ENCODE measurements at regions not wholly inside any gene's neighbourhood (a gene's known extent, or its start where the extent isn't known, plus 50 kb on each side); places are given as distances from the start of the nearest gene placed in this dataset.

DNA sequence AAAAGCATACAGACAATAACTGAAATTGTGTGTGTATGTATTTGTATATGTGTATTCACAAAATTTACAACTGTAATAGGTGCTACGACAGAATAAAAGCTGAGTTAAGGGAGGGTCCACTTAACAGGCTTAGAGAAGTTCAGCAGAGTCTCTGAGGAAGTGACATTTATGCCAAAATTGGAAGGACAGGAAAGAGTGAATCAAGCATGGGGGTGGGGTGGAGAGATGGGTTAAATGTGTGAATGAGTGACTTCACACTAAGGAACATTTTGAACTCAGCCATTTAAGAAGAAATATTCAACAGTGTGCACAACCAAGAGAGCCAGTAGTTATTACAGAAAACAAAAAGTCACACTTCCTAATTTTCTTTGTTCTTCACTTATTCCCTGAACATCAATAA, 53.8 kb upstream of the RGS1 start:
- DNase-seq (ENCODE audit: low read depth in 1 of 2, low spot score in 1 of 2) = no peak

DNA sequence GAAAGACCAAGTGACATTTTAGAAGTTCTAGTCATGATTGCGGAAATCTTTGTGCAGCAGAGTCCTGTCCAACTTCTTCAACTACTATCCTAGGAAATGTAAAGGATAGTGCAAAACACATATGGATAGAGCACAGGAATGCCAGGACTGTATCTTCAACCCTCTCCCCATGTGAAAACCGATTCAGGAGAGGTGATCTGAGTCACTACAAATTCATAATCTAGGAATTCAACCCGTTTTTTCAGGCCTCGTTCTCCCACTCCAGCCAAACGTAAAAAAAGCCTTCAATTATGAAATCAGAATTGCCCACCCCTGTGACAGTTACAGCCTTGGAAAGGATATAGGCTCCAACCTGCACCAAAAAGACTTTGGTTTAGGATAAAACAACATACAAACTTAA, 52.9 kb upstream of the RGS1 start:
- no peak for DNase-seq (ENCODE audit: low read depth in 1 of 2, low spot score in 1 of 2)

DNA sequence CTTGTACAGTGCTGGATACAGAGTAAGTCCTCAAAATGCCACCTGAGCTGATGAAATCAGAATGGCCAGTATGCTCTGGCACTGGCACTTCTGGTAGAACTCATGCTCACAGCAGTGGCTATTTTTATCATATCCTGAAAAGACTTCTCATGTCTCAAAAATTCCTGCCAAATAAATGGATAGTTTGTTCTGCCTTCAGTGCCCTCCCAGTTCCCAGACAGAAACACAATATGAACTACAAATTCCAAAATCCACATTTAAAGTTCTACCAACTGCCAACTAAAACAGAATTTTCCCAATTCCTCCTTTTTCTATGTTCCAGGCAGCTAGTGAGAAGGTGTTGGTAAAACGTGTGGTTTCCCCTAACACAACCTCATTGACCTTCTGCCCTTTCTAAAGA, 51.4 kb upstream of the RGS1 start:
- no peak for DNase-seq (ENCODE audit: low read depth in 1 of 2, low spot score in 1 of 2)
